Keratinocyte (primary cell): ENCODE measurements at regions not wholly inside any gene's neighbourhood (a gene's known extent, or its start where the extent isn't known, plus 50 kb on each side); places are given as distances from the start of the nearest gene placed in this dataset.

ENCODE experiments used
- DNase-seq: peaks from one replicate; pipeline ENCODE4 v3.0.0-alpha.2; 2011; ENCODE audit warnings: low read depth, missing footprints, low spot score
- FAIRE-seq: peaks from 2 replicates; lab custom pipeline; 2011; peaks lifted over from hg19 to GRCh38; lab: Jason Lieb, UNC
- H2AFZ ChIP-seq: 2 replicates; pipeline ENCODE4 v1.6.0; 2012; ENCODE audit warnings: low read length, control low read depth, inconsistent platforms; ENCODE audit not compliant: control insufficient read depth
- H3K27ac ChIP-seq: 2 replicates; pipeline ENCODE4 v1.5.1; 2011; ENCODE audit warnings: low read length; ENCODE audit not compliant: control insufficient read depth, insufficient read depth
- H3K27me3 ChIP-seq: 3 replicates; pipeline ENCODE4 v1.6.0; 2011; ENCODE audit warnings: low read length; ENCODE audit not compliant: control insufficient read depth, insufficient read depth; ENCODE audit errors: extremely low read depth
- H3K36me3 ChIP-seq, 2 experiments: 2 replicates in 1 of 2; 3 replicates in 1 of 2; pipeline ENCODE4 v1.5.1; 2011; ENCODE audit warnings: low read length in 2 of 2, mild to moderate bottlenecking in 1 of 2; ENCODE audit not compliant: control insufficient read depth in 2 of 2, insufficient read depth in 2 of 2; ENCODE audit errors: extremely low read depth in 1 of 2
- H3K4me1 ChIP-seq: 3 replicates; pipeline ENCODE4 v1.5.1; 2011; ENCODE audit warnings: low read length; ENCODE audit not compliant: control insufficient read depth, insufficient read depth; ENCODE audit errors: extremely low read depth
- H3K4me2 ChIP-seq: 3 replicates; pipeline ENCODE4 v1.6.0; 2011; ENCODE audit warnings: low read depth, low read length; ENCODE audit not compliant: control insufficient read depth, insufficient read depth; ENCODE audit errors: extremely low read depth
- H3K4me3 ChIP-seq, 3 experiments: fragments of 200-600 bp in 1 of 3; sonication (generic) in 1 of 3; 2 replicates in 2 of 3; 3 replicates in 1 of 3; pipeline ENCODE4 v1.5.1; 2011 to 2016; ENCODE audit warnings: low read length in 3 of 3, mild to moderate bottlenecking in 3 of 3, control low read depth in 2 of 3, inconsistent platforms in 1 of 3, low read depth in 1 of 3, mixed read lengths in 1 of 3, mixed run types in 1 of 3, moderate library complexity in 1 of 3; ENCODE audit not compliant: control insufficient read depth in 2 of 3, insufficient read depth in 2 of 3; ENCODE audit errors: extremely low read depth in 1 of 3
- H3K79me2 ChIP-seq: 2 replicates; pipeline ENCODE4 v1.6.0; 2012; ENCODE audit warnings: low read length; ENCODE audit not compliant: control insufficient read depth, insufficient read depth
- H3K9ac ChIP-seq: 3 replicates; pipeline ENCODE4 v1.6.0; 2011; ENCODE audit warnings: low read length; ENCODE audit not compliant: control insufficient read depth, insufficient read depth; ENCODE audit errors: extremely low read depth
- H3K9me1 ChIP-seq: 3 replicates; pipeline ENCODE4 v1.6.0; 2011; ENCODE audit warnings: low read length; ENCODE audit not compliant: control insufficient read depth, insufficient read depth; ENCODE audit errors: extremely low read depth
- H3K9me3 ChIP-seq: 2 replicates; pipeline ENCODE4 v1.5.1; 2012; ENCODE audit warnings: low read depth, low read length; ENCODE audit not compliant: control insufficient read depth
- H4K20me1 ChIP-seq: 3 replicates; pipeline ENCODE4 v1.6.0; 2011; ENCODE audit warnings: low read length; ENCODE audit not compliant: control insufficient read depth, insufficient read depth; ENCODE audit errors: extremely low read depth
- EZH2 ChIP-seq: IDR thresholded peaks from one replicate; pipeline ENCODE4 v1.6.1; 2012; ENCODE audit warnings: inconsistent platforms, mild to moderate bottlenecking, low read length, moderate library complexity
- dilution Hi-C: fragments of 300-500 bp; cut with MboI; formaldehyde crosslinking; loops from one replicate; pipeline ENCODE4 v1.7.0; 2020; ENCODE audit warnings: low sequenced_read_pairs; ENCODE audit not compliant: extremely low pct_ligation_motif_present
- TF ChIP-seq, protein P1 (sequence below), 3 experiments: IDR thresholded peaks in 1 of 3; conservative IDR thresholded peaks in 1 of 3; optimal IDR thresholded peaks in 1 of 3; 2 replicates in 2 of 3; 3 replicates in 1 of 3; pipeline versions ENCODE3 to v1.5.1; 2011; ENCODE audit warnings: low read length in 3 of 3, mild to moderate bottlenecking in 3 of 3, moderate library complexity in 2 of 3, control low read depth in 1 of 3, inconsistent platforms in 1 of 3; ENCODE audit not compliant: insufficient read depth in 2 of 3; ENCODE audit errors: extremely low read depth in 1 of 3

- Histone ChIP-seq H3K9me1 (no peaks in the 10 kb centered on the region), H3K4me3 (no peak overlapping the region), H3K9me3 (no peaks in the 10 kb centered on the region), H2AFZ (no peak overlapping the region), H3K27me3 (no peaks in the 10 kb centered on the region), H4K20me1 (no peaks in the 10 kb centered on the region), H3K27ac (no peak overlapping the region), H3K4me1 (no peaks in the 10 kb centered on the region), H3K9ac (no peak overlapping the region), H3K4me2 (no peak overlapping the region), H3K79me2 (no peaks in the 10 kb centered on the region), H3K36me3 (no peaks in the 10 kb centered on the region)
- no peak for TF ChIP-seq EZH2
- TF ChIP-seq, protein P1, sequence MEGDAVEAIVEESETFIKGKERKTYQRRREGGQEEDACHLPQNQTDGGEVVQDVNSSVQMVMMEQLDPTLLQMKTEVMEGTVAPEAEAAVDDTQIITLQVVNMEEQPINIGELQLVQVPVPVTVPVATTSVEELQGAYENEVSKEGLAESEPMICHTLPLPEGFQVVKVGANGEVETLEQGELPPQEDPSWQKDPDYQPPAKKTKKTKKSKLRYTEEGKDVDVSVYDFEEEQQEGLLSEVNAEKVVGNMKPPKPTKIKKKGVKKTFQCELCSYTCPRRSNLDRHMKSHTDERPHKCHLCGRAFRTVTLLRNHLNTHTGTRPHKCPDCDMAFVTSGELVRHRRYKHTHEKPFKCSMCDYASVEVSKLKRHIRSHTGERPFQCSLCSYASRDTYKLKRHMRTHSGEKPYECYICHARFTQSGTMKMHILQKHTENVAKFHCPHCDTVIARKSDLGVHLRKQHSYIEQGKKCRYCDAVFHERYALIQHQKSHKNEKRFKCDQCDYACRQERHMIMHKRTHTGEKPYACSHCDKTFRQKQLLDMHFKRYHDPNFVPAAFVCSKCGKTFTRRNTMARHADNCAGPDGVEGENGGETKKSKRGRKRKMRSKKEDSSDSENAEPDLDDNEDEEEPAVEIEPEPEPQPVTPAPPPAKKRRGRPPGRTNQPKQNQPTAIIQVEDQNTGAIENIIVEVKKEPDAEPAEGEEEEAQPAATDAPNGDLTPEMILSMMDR (optimal IDR thresholded peaks at IDR 0.05 in 1 of 3, IDR thresholded peaks at IDR 0.05 in 1 of 3, conservative IDR thresholded peaks at IDR 0.05 in 1 of 3; ENCODE audit: extremely low read depth in 1 of 3, insufficient read depth in 2 of 3, low read length in 3 of 3) = no peak
- DNase-seq (no peak), FAIRE-seq (no peak)
- dilution Hi-C loops = no loop called here
Measured at GRCh38 chr9:74309654-74310053, 187.5 kb upstream of the RORB start.

DNA sequence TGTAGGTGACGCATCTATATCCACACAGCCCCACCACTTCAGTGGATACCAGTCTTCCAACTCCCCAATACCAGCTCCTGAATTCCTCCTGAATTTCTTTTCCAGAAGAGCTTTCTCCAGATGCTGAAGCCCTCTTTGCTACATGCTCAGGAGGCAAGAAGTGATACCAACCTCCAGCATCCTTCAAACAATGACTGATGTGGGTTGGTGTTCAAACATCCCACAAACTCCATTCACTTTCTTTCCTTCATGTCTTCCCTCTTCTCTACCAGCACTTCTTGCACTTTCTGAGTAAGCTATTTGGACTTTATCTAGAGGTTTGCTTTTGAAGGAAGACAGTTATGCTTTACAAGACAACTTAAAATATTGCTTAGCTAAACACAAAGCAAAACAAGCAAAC, 179.9 kb upstream of the RORB start:
- H3K4me2 ChIP-seq = no peak overlapping the region
- FAIRE-seq (no peak), DNase-seq (no peak)
- no peak overlapping the region for H3K9ac ChIP-seq
- TF ChIP-seq, protein P1 (optimal IDR thresholded peaks at IDR 0.05 in 1 of 3, IDR thresholded peaks at IDR 0.05 in 1 of 3, conservative IDR thresholded peaks at IDR 0.05 in 1 of 3; ENCODE audit: extremely low read depth in 1 of 3, insufficient read depth in 2 of 3, low read length in 3 of 3) = no peak
- no peak for TF ChIP-seq EZH2
- H3K36me3 ChIP-seq = no peaks in the 10 kb centered on the region
- no peak overlapping the region for H3K4me3 ChIP-seq
- H3K9me1 ChIP-seq = no peaks in the 10 kb centered on the region
- no peaks in the 10 kb centered on the region for H3K9me3 ChIP-seq
- dilution Hi-C loops = no loop called here
- no peaks in the 10 kb centered on the region for H3K4me1 ChIP-seq
- H3K27ac ChIP-seq = no peak overlapping the region
- H3K27me3 ChIP-seq = no peaks in the 10 kb centered on the region
- H4K20me1 ChIP-seq = no peaks in the 10 kb centered on the region
- H3K79me2 ChIP-seq = no peaks in the 10 kb centered on the region
- H2AFZ ChIP-seq = no peak overlapping the region
